ENCODE measurements at regions not wholly inside any gene's neighbourhood (a gene's known extent, or its start where the extent isn't known, plus 50 kb on each side); places are given as distances from the start of the nearest gene placed in this dataset.
"Not testable (repeated sequence)": the region's sequence is repeated elsewhere in the genome, so short reads cannot be mapped to it uniquely, and the experiment has no call there.

GRCh38 chrX:74358013-74358412 is 54.0 kb downstream of the ZCCHC13 start:
- not testable (repeated sequence) for DNase-seq

DNA sequence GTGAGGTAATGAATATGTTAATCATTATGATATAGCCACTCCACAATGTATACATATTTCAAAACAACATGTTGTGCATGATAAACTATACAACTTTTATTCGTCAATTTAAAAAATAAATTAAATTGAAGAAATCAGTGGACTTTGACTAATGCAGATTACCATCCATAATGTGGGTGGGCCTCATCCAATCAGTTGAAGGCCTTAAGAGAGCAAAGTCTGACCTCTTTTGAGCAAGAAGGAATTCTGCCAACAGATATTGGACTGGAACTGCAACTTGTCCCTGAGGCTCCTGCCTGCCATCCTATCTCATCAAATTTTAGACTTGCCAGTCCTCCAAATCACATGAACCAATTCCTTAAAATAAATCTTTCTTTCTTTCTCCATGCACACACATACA is 57.4 kb upstream of the SLC16A2 start:
- no peak for DNase-seq

GRCh38 chrX:74369666-74370065 is 51.6 kb upstream of the SLC16A2 start:
- DNase-seq = no peak

DNA sequence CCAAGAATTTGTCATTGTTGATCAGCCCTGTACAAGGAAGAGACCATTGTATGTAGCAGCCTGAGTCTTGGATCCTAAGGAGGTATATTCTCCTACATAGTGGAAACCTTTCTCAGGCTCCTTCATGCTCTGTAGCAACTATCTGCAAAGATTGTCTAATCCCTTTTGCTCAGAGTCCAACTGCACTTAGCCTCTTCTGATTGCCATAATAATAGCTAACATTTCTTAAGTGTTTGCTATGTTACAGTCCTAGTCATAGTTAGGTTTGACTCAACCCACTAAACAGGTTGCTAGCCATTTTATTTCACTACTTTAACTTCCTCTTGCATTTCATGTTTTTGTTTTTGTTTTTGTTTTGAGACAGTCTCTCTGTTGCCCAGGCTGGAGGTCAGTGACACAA is 50.8 kb upstream of the SLC16A2 start:
- DNase-seq = peak in 2 of 3 donors; percentile 25 to 33

DNA sequence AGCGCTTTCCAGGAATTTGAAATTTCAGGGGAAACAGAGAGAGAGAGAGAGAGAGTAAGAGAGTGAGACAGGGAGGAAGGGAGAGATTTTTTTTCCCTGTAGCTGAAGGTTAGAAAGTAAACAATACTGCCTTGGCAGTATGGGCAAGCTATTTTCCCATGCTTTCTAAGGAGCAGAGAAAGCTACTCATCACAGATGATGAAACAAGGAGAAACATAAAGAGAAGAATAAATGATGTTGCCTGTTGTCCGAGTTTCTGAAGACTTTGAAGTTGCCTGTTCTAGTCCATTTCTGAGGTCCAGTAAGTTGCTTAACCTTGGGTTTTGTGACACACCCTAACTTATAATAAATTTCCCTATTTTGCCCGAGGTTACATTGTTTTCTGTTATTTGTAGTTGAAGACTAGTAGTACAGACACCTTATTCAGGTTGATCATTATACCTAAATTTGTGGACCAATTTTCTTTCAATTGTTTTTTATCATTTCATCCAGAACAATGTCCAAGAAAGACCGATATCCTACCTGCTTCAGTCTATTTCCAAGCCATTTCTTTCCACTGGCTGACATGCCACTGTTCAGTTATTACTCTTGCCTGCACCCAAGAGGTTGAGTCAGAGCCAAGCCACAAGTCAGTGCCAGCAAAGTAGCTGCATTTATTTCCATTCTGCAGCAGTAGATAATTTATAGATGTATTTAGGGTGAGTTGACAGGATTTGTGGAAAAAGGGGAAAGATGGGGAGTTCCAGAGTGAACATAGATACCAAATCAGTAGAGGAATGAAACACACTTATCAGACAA is 49.7 kb upstream of the SLC16A2 start:
- no peak for DNase-seq
